NT2/D1 (cell line): ENCODE measurements at regions not wholly inside any gene's neighbourhood (a gene's known extent, or its start where the extent isn't known, plus 50 kb on each side); places are given as distances from the start of the nearest gene placed in this dataset.

Experiments used
- YY1 ChIP-seq: IDR thresholded peaks from 2 replicates; pipeline ENCODE4 v1.6.1; 2011; ENCODE audit not compliant: insufficient read length, insufficient read depth
- ZNF274 ChIP-seq: IDR thresholded peaks from 2 replicates; pipeline ENCODE4 v1.6.1; 2011; ENCODE audit warnings: mild to moderate bottlenecking, low read depth, low read length

- TF ChIP-seq YY1 (no peak), ZNF274 (no peak)
Observed at GRCh38 chr5:114969482-114969881, 200.2 kb downstream of the TRIM36 start.
